ENCODE measurements at regions not wholly inside any gene's neighbourhood (a gene's known extent, or its start where the extent isn't known, plus 50 kb on each side); places are given as distances from the start of the nearest gene placed in this dataset.

- Histone ChIP-seq H3K27me3 (ENCODE audit: control insufficient read depth, insufficient read depth, low read length) (no peaks in the 10 kb centered on the region), H3K4me3 (ENCODE audit: low read depth, low read length) (no peak overlapping the region), H3K36me3 (ENCODE audit: control insufficient read depth, insufficient read depth, low read length) (no peaks in the 10 kb centered on the region)
- DNase-seq (ENCODE audit: low read depth) = no peak
- no peak for TF ChIP-seq CTCF (IDR thresholded peaks at IDR 0.05; ENCODE audit: insufficient read depth, low read length, poor library complexity, severe bottlenecking)
Measured at GRCh38 chr2:236763857-236764256, 194.2 kb downstream of the ACKR3 start.

- Histone ChIP-seq H3K36me3 (ENCODE audit: control insufficient read depth, insufficient read depth, low read length) (no peaks in the 10 kb centered on the region), H3K4me3 (ENCODE audit: low read depth, low read length) (no peak overlapping the region), H3K27me3 (ENCODE audit: control insufficient read depth, insufficient read depth, low read length) (no peaks in the 10 kb centered on the region)
- DNase-seq (ENCODE audit: low read depth) = no peak
- TF ChIP-seq CTCF (IDR thresholded peaks at IDR 0.05; ENCODE audit: insufficient read depth, low read length, poor library complexity, severe bottlenecking) = no peak
Measured at GRCh38 chr2:236764716-236765115, 195.1 kb downstream of the ACKR3 start.

- no peak for DNase-seq (ENCODE audit: low read depth)
- Histone ChIP-seq H3K27me3 (ENCODE audit: control insufficient read depth, insufficient read depth, low read length) (no peaks in the 10 kb centered on the region), H3K4me3 (ENCODE audit: low read depth, low read length) (no peak overlapping the region), H3K36me3 (ENCODE audit: control insufficient read depth, insufficient read depth, low read length) (no peaks in the 10 kb centered on the region)
- no peak for TF ChIP-seq CTCF (IDR thresholded peaks at IDR 0.05; ENCODE audit: insufficient read depth, low read length, poor library complexity, severe bottlenecking)
Measured at GRCh38 chr2:236765478-236765877, 195.9 kb downstream of the ACKR3 start.

- no peak for DNase-seq (ENCODE audit: low read depth)
- H3K36me3 ChIP-seq (ENCODE audit: control insufficient read depth, insufficient read depth, low read length) = no peaks in the 10 kb centered on the region
- no peaks in the 10 kb centered on the region for H3K27me3 ChIP-seq (ENCODE audit: control insufficient read depth, insufficient read depth, low read length)
- TF ChIP-seq CTCF (IDR thresholded peaks at IDR 0.05; ENCODE audit: insufficient read depth, low read length, poor library complexity, severe bottlenecking) = no peak
- H3K4me3 ChIP-seq (ENCODE audit: low read depth, low read length) = no peak overlapping the region
Measured at GRCh38 chr2:236766850-236767249, 197.2 kb downstream of the ACKR3 start.

- no peaks in the 10 kb centered on the region for H3K27me3 ChIP-seq (ENCODE audit: control insufficient read depth, insufficient read depth, low read length)
- TF ChIP-seq CTCF (IDR thresholded peaks at IDR 0.05; ENCODE audit: insufficient read depth, low read length, poor library complexity, severe bottlenecking) = no peak
- no peaks in the 10 kb centered on the region for H3K36me3 ChIP-seq (ENCODE audit: control insufficient read depth, insufficient read depth, low read length)
- no peak for DNase-seq (ENCODE audit: low read depth)
- no peak overlapping the region for H3K4me3 ChIP-seq (ENCODE audit: low read depth, low read length)
Measured at GRCh38 chr2:236767941-236768340, 198.3 kb downstream of the ACKR3 start.

- no peak for TF ChIP-seq CTCF (IDR thresholded peaks at IDR 0.05; ENCODE audit: insufficient read depth, low read length, poor library complexity, severe bottlenecking)
- no peak for DNase-seq (ENCODE audit: low read depth)
- Histone ChIP-seq H3K4me3 (ENCODE audit: low read depth, low read length) (no peak overlapping the region), H3K27me3 (ENCODE audit: control insufficient read depth, insufficient read depth, low read length) (no peaks in the 10 kb centered on the region), H3K36me3 (ENCODE audit: control insufficient read depth, insufficient read depth, low read length) (no peaks in the 10 kb centered on the region)
Measured at GRCh38 chr2:236768393-236769140, 198.9 kb downstream of the ACKR3 start.
